Right renal cortex interstitium (tissue), 3 donors: ENCODE measurements at regions not wholly inside any gene's neighbourhood (a gene's known extent, or its start where the extent isn't known, plus 50 kb on each side); places are given as distances from the start of the nearest gene placed in this dataset.
"Not testable (repeated sequence)": the region's sequence is repeated elsewhere in the genome, so short reads cannot be mapped to it uniquely, and the experiment has no call there.

Source experiments
- DNase-seq, 3 donors: peaks; one replicate each; pipeline ENCODE4 v3.0.0-alpha.2; 2013; ENCODE audit warnings: low read depth in 3 of 3, low spot score in 2 of 3

GRCh38 chr7:125316466-125316865 is 386.8 kb upstream of the POT1 start:
- peak; percentile 7 to 10 (median 10) for DNase-seq

DNA sequence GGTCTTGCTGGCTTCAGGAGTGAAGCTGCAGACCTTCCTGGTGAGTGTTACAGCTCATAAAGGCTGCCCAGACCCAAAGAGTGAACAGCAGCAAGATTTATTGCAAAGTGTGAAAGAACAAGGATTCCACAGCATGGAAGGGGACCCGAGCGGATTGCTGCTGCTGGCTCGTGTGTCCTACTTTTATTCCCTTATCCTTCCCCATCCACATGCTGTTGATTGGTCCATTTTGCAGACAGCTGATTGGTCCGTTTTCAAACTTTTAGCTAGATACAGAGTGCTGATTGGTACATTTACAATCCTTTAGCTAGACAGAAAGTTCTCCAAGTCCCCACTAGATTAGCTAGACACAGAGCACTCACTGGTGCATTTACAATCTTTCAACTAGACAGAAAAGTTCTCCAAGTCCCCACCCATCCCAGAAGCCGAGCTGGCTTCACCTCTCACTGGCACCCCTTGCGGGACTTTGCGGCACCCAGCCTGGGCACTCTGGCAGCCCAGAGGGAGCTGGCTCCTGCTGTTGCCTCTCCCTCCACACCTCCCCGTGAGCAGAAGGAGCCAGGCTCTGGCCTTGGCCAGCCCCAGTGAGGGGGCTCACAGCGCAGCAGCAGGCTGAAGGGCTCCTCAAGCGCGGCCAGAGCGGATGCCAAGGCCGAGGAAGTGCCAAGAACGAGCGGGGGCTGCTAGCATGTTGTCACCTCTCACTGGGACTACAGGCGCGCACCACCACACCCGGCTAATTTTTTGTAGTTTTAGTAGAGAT is 369.6 kb upstream of the POT1 start:
- DNase-seq: no peak

GRCh38 chr7:125279961-125280360 is 350.3 kb upstream of the POT1 start:
- DNase-seq: no peak

GRCh38 chr7:125278318-125278717 is 348.7 kb upstream of the POT1 start:
- no peak for DNase-seq

DNA sequence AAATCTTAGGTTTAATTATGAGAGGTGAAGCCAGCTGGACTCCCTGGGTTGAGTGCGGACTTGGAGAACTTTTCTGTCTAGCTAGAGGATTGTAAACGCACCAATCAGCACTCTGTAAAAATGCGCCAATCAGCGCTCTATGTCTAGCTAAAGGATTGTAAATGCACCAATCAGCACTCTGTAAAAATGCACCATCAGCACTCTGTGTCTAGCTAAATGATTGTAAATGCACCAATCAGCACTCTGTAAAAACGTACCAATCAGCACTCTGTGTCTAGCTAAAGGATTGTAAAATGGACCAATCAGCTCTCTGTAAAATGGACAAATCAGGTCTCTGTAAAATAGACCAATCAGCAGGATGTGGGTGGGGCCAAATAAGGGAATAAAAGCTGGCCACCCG is 345.1 kb upstream of the POT1 start:
- DNase-seq: not testable (repeated sequence)

GRCh38 chr7:125264174-125264856 is 334.7 kb upstream of the POT1 start:
- DNase-seq: not testable (repeated sequence)

- DNase-seq: not testable (repeated sequence)
These were observed 329.3 kb upstream of the POT1 start for GRCh38 chr7:125258876-125259417.

GRCh38 chr7:125257617-125258016 is 328.0 kb upstream of the POT1 start:
- DNase-seq: no peak

DNA sequence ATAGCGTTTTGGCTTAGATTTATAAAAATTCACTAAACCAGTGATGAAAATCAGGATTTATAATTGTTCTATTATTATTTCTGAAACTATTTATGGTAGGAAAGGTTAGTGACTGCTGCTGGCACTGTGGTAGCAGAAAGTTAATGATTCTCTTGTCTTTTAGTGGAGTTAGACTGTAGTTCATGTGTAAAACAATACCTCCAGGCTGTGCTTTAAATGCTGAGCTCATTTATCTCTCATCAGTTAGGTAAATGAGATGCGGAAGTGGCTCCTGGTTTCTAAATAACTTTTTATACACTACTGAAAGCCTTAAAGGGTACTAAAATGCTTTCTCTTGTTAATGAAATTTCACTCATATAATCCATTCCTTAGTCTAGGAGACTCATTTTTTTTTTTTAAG is 326.8 kb upstream of the POT1 start:
- DNase-seq: peak in 2 of 3 donors; percentile 10 to 27

DNA sequence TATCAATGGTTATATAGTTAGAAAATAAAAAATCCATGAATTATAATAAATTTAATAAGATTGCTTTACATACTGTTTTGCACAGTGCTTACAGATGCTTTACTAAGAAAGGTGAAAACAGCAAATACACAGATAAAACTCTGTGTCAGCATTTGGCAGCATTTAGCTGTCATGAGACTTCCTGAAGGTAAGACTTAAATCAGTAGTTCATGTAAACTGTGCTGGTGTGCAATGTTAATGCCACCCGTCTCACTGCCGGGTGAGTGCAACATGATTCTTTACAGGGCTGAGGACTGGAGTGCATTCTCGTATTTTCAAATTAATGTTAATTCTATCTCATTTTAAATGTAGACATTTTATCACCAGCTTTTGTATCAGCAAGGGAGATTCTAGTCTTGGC is 326.2 kb upstream of the POT1 start:
- DNase-seq: no peak

DNA sequence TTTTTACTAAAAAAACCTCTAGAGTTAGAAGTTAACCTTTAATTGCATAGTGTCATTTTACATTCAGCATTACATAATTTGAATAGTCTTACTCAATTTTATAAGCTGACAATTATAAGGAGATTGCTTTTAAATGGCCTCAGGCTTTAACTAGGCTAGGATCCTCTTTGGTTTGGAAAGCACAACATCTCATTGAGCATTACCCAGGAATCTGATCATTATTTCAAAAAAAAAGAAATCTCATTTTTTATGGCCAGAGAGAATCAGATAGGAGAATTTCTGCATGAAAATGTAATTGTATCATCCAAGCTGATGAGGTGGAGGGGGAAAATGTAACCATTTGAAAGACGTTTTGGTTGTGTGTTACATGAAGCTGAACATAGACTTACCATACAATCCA is 324.9 kb upstream of the POT1 start:
- no peak for DNase-seq

DNA sequence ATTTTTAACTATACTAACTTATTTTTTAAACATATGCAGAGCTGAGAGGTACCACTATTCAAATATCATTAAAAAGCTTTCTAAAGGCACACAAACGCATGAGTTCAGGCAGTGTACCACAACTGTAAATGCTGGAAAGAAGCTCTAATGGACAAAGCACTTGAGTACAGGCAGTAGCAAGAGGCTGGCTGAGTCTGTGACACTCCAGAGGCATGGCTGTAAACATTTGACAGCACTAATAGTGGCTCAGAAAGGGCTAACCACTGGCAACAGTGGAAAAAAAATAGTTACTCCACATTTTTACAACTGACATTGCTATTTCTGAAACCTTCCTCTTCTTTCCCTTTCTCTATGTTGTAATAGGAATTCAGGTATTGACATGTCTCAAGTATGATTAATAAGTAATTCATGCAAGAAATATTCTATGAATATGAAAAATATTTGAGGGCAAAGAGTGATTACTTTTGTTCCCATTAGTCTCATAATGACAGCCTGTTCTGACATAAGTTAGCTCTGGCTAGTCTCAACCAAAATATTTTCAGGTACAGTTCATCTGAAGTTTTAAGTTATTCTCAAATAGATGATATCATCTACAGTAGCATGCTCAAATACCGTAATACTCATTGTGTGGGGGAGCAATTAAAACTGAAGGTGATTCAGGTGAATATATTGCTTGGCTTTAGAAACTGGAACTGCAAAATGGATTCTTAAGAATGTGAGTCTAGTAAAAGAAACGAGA is 324.0 kb upstream of the POT1 start:
- DNase-seq: no peak

DNA sequence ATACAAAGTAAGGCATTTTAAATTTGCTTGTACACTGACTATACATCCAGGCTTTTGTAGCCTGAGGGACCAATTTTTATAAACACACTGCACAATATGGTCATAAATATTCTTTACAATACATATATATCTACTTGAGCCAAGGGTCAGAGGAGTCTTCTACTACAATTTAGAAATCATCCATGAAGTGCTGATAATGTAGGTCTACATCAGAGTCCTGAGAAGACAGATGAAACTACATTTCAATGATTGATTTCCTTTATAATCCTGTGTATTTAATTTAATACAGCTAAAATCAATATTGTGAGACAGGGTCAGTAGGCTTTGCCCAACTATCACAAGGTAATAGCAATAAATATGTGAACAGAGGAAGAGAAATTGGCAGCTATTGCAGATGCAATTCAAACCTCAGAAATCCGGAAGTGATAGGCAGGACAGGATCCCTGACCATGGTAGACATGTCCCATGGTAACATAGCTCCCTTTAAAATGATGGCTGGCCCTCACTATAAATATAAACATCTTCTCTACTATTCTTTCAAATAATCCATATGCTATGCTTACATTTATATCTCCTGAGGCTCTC is 318.0 kb upstream of the POT1 start:
- DNase-seq: no peak

DNA sequence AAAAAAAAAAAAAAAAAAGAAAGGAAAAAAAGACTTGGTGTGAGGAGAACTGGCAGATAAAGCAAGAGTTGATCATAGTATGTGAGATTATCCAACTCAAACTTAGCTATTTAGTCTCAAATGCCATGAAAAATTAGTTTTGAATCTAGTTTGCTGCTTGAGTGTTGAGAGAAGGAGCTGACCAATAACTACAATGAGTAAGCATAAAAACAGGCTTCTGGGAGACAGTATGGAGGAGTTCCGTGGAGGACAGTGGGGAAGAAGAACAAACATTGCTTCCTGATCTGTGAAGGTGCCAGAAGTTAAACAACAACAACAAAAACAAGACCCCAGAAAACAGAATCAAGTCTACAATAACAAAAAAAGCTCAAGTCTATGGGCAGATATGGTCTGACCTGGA is 317.1 kb upstream of the POT1 start:
- DNase-seq: no peak

GRCh38 chr7:125241548-125241947 is 311.9 kb upstream of the POT1 start:
- no peak for DNase-seq

- no peak for DNase-seq
These were observed 293.0 kb upstream of the POT1 start for GRCh38 chr7:125222596-125222995.

DNA sequence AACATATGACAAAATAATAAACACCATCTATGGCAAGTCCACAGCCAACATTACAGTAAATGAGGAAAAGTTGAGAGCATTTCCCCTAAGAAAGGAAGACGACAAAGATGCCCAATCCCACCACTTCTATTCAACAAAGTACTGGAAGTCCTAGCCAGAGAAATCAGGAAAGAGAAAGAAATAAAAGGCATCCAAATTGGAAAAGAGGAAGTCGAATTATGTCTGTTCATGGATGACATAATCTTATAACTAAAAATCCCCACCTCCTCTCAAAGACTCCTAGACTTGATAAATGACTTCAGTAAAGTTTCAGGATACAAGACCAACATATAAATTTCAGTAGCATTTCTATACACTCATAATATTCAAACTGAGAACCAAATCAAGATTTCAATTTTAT is 288.5 kb upstream of the POT1 start:
- no peak for DNase-seq

DNA sequence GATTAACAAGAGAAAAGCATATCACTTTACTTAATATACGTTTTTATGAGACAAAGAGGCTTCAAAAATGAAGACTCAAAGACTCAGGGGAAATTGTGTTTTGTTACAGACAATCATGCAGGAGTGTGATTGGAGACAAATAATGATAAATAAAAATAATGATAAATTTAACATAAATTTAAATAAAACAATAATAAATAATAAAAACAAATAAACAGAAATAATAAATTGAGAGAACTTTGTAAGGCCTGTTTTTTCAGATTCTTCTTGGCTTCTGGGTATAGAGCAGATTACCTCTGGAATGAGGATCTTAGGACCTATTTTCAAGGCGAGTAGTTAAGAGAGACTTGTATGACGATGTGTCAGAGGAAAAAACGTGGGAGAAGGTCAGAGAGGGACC is 271.4 kb upstream of the POT1 start:
- no peak for DNase-seq

GRCh38 chr7:125197731-125198393 is 268.2 kb upstream of the POT1 start:
- no peak for DNase-seq

GRCh38 chr7:125195156-125195555 is 265.5 kb upstream of the POT1 start:
- DNase-seq: no peak

- DNase-seq: no peak
These were observed 263.6 kb upstream of the POT1 start for GRCh38 chr7:125193263-125193662.
